ENCODE measurements at regions not wholly inside any gene's neighbourhood (a gene's known extent, or its start where the extent isn't known, plus 50 kb on each side); places are given as distances from the start of the nearest gene placed in this dataset.
"Not testable (repeated sequence)": the region's sequence is repeated elsewhere in the genome, so short reads cannot be mapped to it uniquely, and the experiment has no call there.

- DNase-seq (ENCODE audit: low read depth) = no peak
These were observed 732.6 kb upstream of the LCORL start for GRCh38 chr4:18754180-18754579.

- no peak for DNase-seq (ENCODE audit: low read depth)
These were observed 729.5 kb upstream of the LCORL start for GRCh38 chr4:18751083-18751482.

GRCh38 chr4:18749391-18749790 lies 727.8 kb upstream of the LCORL start:
- no peak for DNase-seq (ENCODE audit: low read depth)

GRCh38 chr4:18736551-18736950 lies 715.0 kb upstream of the LCORL start:
- no peak for DNase-seq (ENCODE audit: low read depth)

GRCh38 chr4:18735740-18736268 lies 714.2 kb upstream of the LCORL start:
- DNase-seq (ENCODE audit: low read depth) = no peak

- no peak for DNase-seq (ENCODE audit: low read depth)
These were observed 712.9 kb upstream of the LCORL start for GRCh38 chr4:18734405-18734804.

- no peak for DNase-seq (ENCODE audit: low read depth)
These were observed 712.4 kb upstream of the LCORL start for GRCh38 chr4:18733961-18734360.

- no peak for DNase-seq (ENCODE audit: low read depth)
These were observed 701.2 kb upstream of the LCORL start for GRCh38 chr4:18722748-18723191.

- no peak for DNase-seq (ENCODE audit: low read depth)
These were observed 676.7 kb upstream of the LCORL start for GRCh38 chr4:18698119-18698883.

- no peak for DNase-seq (ENCODE audit: low read depth)
These were observed 674.4 kb upstream of the LCORL start for GRCh38 chr4:18695733-18696527.

- no peak for DNase-seq (ENCODE audit: low read depth)
These were observed 670.1 kb upstream of the LCORL start for GRCh38 chr4:18691431-18692200.

GRCh38 chr4:18690291-18690955 lies 668.9 kb upstream of the LCORL start:
- no peak for DNase-seq (ENCODE audit: low read depth)

GRCh38 chr4:18689308-18690115 lies 668.0 kb upstream of the LCORL start:
- DNase-seq (ENCODE audit: low read depth) = peak; percentile 1

GRCh38 chr4:18688351-18688750 lies 666.8 kb upstream of the LCORL start:
- DNase-seq (ENCODE audit: low read depth) = not testable (repeated sequence)

- no peak for DNase-seq (ENCODE audit: low read depth)
These were observed 664.9 kb upstream of the LCORL start for GRCh38 chr4:18686338-18687037.

GRCh38 chr4:18684932-18685331 lies 663.4 kb upstream of the LCORL start:
- DNase-seq (ENCODE audit: low read depth) = no peak

GRCh38 chr4:18676526-18676915 lies 655.0 kb upstream of the LCORL start:
- DNase-seq (ENCODE audit: low read depth) = no peak

GRCh38 chr4:18675586-18676525 lies 654.3 kb upstream of the LCORL start:
- DNase-seq (ENCODE audit: low read depth) = no peak

GRCh38 chr4:18670034-18670433 lies 648.5 kb upstream of the LCORL start:
- no peak for DNase-seq (ENCODE audit: low read depth)
